ENCODE measurements at regions not wholly inside any gene's neighbourhood (a gene's known extent, or its start where the extent isn't known, plus 50 kb on each side); places are given as distances from the start of the nearest gene placed in this dataset.

GRCh38 chr11:97280347-97280746, 890.5 kb downstream of the JRKL start:
- TF ChIP-seq CTCF (IDR thresholded peaks at IDR 0.05 in 4 of 5, conservative IDR thresholded peaks at IDR 0.05 in 1 of 5) (no peak), POLR2A (IDR thresholded peaks at IDR 0.05) (no peak)

Measured in gastrocnemius medialis (tissue), 4 donors.